ENCODE measurements at regions not wholly inside any gene's neighbourhood (a gene's known extent, or its start where the extent isn't known, plus 50 kb on each side); places are given as distances from the start of the nearest gene placed in this dataset.
"Not testable (repeated sequence)": the region's sequence is repeated elsewhere in the genome, so short reads cannot be mapped to it uniquely, and the experiment has no call there.

DNA sequence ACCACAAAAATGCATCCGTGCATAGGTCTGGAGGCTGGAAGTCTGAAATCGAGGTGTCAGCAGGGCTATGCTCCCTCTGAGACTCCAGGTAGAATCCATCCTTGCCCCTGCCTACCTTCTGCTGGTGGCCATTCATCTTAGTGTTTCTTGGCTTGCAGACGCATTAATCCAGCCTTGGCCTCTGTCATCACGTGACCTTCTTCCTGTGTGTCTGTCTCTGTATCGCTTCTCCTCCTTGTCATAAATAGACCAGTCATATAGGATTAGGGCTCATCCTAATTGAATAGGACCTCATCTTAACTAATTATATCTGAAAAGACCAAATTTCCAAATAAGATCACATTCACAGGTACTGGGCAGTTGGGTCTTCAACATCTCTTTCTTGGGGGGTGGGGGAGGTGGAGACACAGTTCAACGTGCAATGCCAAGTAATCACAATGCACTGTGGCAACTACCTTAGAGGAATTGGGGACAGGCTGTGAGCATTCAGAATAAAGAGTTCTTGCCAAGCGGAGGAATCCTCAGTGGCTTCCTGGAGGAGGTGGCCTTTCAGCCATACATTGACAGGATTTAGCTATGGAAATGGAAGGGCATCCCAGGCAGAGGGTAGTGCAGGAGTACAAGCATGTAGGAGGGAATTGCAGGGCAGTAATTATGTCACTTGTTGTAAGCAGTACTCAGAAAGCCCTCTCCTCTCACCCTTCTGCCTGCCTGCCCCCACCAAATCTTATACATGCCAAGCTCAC is 96.2 kb upstream of the SYT13 start:
- no peak for DNase-seq

DNA sequence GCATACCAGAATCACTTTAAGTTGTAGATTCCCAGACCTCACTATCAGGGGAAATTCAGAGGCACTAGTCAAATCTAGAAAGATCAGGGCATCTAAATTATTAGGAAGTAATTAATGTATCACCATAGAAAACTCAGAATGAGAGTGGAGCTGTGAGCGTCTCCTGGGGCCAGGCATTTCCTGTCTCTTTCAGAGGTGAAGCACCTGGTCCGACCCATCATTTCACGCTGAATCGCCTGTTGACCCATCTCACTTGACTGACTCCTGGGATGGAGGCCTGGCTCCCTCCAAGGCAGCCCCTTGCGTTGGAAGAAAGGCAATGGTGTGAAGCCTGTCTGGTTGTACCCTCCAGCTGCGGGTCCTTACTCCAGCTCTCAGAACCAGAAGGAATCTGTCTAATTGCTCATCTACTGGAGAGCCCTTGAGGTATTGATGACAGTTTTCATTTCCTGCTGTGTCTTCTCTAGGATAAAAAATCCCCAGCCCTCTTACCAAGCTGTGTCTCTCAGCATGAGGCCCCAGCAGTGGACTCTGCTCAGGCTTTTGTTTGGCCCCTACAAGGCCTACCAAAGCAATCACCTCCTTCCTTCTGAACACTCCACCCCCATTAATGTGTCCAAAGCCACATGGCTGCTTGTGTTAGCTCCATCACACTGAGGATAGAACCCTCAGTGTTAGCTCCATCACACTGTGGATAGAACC is 93.2 kb upstream of the SYT13 start:
- DNase-seq: no peak

DNA sequence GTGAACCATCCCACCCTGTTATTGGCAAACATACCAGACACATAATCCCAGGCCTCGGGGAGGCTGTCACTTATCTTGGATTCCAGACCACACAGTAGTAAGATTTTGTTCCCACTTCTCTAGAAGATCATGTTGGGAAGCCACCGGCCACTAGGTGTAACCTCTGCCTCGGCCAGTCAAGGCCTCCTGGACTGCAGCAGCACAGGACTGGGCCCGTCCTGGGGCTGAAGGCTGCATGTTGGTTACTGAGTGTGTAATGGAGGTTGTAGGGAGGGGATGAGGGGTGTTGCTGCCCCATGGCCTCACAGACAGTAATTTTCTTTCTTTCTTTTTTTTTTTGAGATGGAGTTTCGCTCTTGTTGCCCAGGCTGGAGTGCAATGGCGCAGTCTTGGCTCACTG is 92.4 kb upstream of the SYT13 start:
- DNase-seq: no peak

- DNase-seq: no peak
These were observed 88.5 kb upstream of the SYT13 start for GRCh38 chr11:45374653-45375059.

- no peak for DNase-seq
These were observed 88.0 kb upstream of the SYT13 start for GRCh38 chr11:45374130-45374529.

DNA sequence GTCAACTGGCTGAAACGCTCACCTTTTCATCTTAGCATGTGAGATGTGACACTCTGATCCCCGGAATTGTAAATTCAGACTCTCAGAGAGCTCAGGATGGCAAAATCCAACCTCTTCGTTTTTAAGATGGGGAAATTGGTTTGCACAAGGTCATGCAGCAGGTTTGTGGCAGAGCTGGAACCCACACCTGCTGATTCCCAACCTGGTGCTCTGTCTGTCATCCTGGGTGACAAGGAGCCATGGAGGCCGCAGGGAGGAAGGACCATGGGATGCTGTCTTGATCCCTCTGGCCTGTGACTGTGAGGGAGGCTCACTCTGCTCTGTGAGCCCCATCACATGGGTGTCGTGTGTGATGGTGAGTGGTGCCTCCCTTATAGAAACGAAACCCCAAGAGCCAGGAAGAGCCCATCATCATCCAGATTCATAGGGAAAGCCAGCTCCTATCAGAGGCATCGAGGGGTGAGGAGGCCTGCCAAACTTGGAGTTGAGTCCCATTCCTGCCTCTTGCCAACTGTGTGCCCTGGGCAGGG is 87.4 kb upstream of the SYT13 start:
- DNase-seq: no peak

- DNase-seq: not testable (repeated sequence)
These were observed 86.3 kb upstream of the SYT13 start for GRCh38 chr11:45372414-45372813.

DNA sequence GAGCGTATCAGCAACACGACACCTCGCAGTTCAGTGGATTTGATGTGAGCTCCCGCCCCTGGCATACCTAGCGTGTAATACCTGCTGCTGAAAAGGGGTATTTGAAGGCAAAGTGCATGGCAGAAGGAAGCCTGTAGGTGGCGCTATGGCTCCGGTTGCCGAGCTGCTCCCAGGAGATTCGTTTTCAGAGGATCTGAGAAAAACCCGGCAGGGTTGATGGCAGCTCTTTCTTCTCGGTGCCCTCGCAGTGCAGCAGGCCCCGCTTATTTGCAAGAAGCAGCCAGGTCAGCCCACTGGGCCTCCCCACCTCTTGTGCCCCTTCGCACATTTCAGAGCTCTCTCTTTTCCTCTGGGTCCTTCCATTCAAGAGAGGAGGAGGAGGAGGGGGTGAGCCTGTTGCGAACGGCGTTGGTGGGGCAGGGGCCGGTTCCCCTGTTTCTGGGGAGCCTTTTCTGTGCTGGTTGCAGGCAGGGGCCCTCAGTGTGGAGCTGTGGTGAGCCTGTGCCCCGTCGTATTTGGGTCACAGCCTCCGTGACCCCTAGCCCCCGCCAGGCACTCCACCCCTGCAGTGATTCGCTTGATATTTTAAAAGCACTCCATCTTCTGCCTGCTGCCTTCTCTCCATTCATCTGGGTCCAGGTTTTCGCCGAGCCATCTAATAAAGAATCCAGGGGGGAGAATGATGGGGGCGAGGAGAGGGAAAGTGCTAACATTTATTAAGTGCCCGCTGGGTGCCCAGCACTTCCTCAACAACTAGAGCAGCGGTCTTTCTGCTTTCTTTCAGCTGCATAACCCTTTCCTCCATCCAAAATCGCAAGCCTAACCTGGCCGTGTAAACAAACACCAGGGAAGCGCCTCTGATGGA is 85.3 kb upstream of the SYT13 start:
- DNase-seq: peak; percentile 95

- no peak for DNase-seq
These were observed 83.2 kb upstream of the SYT13 start for GRCh38 chr11:45369313-45369712.

DNA sequence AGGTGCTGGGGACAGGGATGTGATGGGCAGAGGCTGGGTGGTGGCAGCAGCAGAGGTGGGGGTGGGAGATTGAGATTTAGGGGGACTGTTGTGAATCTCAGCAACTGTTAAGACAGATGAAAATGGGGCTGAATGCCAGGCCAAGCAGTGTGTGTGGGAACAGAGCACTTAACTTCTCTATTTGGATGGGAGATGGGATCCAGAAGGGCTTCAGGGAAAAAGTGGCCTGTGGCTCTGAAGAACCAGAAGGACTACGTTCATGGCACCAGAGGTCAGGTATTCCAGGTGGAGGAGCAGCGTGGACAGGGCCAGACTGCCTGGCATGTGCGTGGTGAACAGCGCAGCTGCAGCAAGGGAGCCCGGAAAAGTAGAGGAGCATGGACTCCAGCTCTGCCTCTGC is 82.6 kb upstream of the SYT13 start:
- no peak for DNase-seq

GRCh38 chr11:45366619-45367190 is 80.6 kb upstream of the SYT13 start:
- DNase-seq: no peak

DNA sequence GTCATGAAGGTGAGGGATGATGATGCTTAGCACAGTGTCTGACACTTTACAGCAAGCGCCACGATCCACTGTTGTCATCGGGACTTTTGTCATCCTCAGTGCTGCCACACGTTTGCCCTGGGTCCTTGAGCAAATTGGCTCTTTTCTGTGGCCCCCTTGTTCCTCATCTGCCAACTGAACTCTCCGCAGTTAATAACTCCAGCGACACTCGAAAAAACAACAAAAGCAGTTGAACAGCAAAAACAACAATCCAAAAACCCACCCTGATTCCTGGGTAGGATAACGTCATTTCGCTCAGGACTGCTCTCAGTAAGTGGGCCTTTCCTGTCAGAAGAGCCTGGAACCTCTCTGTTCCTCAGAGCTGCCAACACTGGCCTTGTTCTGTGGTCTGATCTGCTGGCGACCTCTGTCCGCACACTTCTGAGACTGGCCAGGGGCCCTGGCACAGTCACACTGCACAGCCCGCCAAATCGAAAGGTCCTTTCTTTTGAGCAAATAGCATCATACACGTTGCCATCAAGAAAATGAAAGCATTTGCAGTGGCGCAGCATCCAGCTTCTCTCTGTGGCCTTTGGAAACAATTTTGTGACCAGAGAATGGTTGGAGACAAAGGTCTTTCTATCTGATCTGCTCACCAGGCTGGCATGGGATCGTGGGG is 79.9 kb upstream of the SYT13 start:
- no peak for DNase-seq

DNA sequence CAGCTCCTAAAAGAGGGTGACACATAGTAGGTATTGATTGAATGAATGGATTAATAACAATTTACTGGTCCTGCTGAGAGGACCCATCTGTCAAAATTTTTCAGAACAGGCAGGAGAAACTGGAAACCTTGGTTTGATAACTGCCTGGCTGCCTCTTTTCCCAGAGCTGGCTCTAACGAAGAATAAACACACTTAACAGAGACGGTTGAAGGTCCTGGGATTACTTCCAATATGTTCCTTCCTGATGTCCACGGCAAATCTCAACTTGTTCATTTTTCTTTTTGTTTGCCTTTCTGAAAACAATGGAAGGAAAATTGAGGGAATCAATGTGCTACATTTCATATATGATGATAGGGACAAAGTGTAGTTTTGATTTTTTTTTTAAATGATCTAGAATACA is 76.5 kb upstream of the SYT13 start:
- no peak for DNase-seq

- no peak for DNase-seq
These were observed 75.4 kb upstream of the SYT13 start for GRCh38 chr11:45361551-45361950.

DNA sequence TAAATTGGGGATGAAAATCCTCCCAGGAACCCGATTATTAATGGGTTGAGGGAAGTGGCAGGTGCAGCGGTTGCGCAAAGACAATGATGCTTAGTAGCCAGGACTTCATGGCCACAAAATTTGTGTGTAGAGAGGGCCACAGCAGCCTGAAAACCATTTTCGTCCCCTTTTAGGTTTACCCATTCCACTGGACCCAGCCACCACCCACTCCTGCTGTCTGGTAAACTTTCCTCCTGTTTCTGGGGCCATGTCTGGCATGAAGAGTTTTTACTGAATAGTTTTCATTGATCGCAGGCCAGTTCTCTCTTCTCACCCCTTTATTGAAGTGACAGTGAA is 69.5 kb upstream of the SYT13 start:
- no peak for DNase-seq

GRCh38 chr11:45354976-45355705 is 69.0 kb upstream of the SYT13 start:
- peak; percentile 59 for DNase-seq

GRCh38 chr11:45348729-45349128 is 62.6 kb upstream of the SYT13 start:
- DNase-seq: no peak

DNA sequence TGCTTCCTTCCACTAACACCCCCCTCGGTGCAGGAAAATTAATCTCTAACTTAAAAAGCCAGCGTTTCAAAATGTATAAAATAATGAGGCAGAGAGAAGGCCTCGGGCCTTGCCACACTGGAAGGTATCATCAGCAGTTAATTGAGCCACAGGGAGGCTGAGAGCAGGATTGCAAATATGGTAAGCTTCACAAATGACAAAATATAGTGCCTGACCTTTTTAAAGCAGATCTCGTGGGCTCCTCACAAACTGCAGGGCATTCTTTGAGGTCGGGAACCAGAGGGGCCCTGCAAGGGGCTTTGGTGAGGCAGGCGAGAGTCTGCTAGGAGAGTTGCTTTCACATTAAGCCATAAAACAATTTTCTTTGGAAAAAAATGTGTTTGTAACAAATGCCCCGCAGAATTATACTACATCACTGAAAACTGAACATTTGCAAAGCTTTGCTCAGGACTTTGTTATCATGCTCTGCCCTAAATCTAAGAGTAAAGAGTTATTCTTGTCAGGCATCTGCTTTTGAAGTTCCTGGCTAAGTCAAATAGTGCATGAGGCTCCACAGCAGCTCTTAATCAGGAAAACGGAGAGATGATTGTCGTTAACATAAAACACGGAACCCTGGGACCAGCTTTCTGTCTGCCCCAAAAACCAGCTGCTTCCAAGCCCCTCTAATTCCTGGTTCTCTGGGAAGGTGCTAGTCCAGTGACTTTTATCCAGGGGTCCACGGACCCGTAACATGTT is 61.4 kb upstream of the SYT13 start:
- DNase-seq: no peak

DNA sequence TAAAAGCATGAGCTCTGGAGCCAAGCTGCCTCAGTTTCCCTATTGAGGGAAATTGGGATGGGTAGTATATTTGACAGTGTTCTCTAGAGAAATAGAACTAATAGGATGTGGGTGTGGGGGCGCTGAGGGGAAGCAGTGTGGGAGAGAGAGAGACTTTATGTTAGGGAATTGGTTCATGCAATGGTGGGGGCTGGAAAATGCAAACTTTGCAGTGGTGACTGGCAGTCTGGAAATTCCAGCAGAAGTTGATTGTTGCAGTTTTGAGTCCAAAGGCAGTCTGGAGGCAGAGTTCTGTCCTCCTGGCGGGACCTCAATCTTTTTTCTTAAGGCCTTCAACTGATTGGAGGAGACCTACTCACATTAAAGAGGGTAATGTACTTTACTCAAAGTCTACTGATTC is 59.4 kb upstream of the SYT13 start:
- DNase-seq: no peak

GRCh38 chr11:45344028-45344427 is 57.9 kb upstream of the SYT13 start:
- no peak for DNase-seq

- DNase-seq: no peak
These were observed 57.3 kb upstream of the SYT13 start for GRCh38 chr11:45343444-45343843.
